Lower lobe of right lung (tissue), 2 donors: ENCODE measurements at regions not wholly inside any gene's neighbourhood (a gene's known extent, or its start where the extent isn't known, plus 50 kb on each side); places are given as distances from the start of the nearest gene placed in this dataset.

ENCODE experiments used
- ATAC-seq, 2 donors: fragments of 200-7000 bp; cut with Tn5 transposase; one replicate each; pipeline ENCODE4 v1.9.1; 2020 to 2022; ENCODE audit warnings: mild to moderate bottlenecking in 2 of 2, moderate library complexity in 2 of 2
- DNase-seq: peaks from one replicate; pipeline ENCODE4 v3.0.0-alpha.2; 2020
- H3K27ac ChIP-seq: fragments of 200-600 bp; one replicate; pipeline ENCODE4 v1.8.0; 2022
- H3K27me3 ChIP-seq: fragments of 200-600 bp; one replicate; pipeline ENCODE4 v1.8.0; 2022; ENCODE audit warnings: low read depth
- H3K36me3 ChIP-seq: fragments of 200-600 bp; one replicate; pipeline ENCODE4 v1.8.0; 2022; ENCODE audit warnings: mild to moderate bottlenecking
- H3K4me1 ChIP-seq: fragments of 200-600 bp; one replicate; pipeline ENCODE4 v1.8.0; 2022
- H3K4me3 ChIP-seq: fragments of 200-600 bp; one replicate; pipeline ENCODE4 v1.8.0; 2022; ENCODE audit warnings: mild to moderate bottlenecking
- H3K9me3 ChIP-seq: fragments of 200-600 bp; one replicate; pipeline ENCODE4 v1.8.0; 2022
- CTCF ChIP-seq: fragments of 200-600 bp; IDR thresholded peaks from one replicate; pipeline ENCODE4 v1.8.0; 2022; ENCODE audit warnings: antibody characterized with exemption, mild to moderate bottlenecking
- intact Hi-C: fragments of 100-400 bp; cut with DNase I; formaldehyde crosslinking; loops from one replicate; pipeline ENCODE4 v1.11.0; 2022
- donor health status: DM: no; HTN: yes; CAD: no; lungs with severe emphysema.

DNA sequence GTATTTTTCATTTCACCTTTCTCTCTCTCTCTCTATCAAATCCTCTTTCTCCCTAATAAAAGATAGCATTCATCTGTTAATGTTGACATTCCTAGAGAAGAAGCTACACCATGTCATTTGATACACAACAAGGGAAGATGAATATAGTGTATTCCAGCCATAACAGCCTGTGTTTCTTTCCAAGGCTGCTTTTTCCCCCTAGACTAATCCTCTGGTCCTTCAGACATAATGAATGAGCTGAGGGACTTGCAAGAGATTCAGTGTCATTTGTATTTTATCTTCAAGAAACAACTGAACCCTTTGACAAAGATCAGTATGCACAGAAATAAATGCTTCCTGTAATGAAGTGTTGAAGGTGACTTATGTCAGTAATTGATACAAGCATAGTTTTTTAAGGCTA, 284.0 kb upstream of the NXPH2 start:
- no peaks in the 10 kb centered on the region for H3K9me3 ChIP-seq
- no peaks in the 10 kb centered on the region for H3K36me3 ChIP-seq
- no peak overlapping the region for H3K4me3 ChIP-seq
- H3K27ac ChIP-seq, result no peak overlapping the region
- H3K4me1 ChIP-seq, result no peaks in the 10 kb centered on the region
- H3K27me3 ChIP-seq, result no peaks in the 10 kb centered on the region
- no peak for DNase-seq
- no peak for ATAC-seq
- intact Hi-C loops, result no loop called here
- TF ChIP-seq CTCF, result no peak

- Histone ChIP-seq H3K27ac (no peak overlapping the region), H3K4me3 (no peak overlapping the region), H3K36me3 (no peaks in the 10 kb centered on the region), H3K27me3 (no peaks in the 10 kb centered on the region), H3K4me1 (no peaks in the 10 kb centered on the region), H3K9me3 (no peaks in the 10 kb centered on the region)
- no peak for ATAC-seq
- intact Hi-C loops, result no loop called here
- TF ChIP-seq CTCF, result no peak
- DNase-seq, result no peak
Observed at GRCh38 chr2:139059617-139060016, 279.4 kb upstream of the NXPH2 start.

DNA sequence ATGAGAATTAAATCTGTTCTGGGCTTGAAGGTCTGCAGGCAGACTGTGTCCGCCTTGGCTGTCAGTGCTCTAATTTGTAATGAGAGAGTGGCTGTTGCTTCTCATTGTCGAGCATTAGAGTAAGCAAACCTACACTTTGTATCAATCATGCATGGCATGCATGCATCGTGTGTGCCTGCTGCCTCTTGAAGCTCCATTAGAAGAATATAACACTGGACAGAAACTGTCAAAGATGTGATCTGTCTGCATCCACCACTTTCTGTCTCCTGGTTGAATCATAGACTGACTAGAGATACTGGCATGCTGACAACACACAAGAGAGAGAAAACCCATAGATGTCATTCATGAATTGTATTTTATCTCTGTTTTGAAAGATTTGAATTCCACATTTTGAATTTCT, 275.0 kb upstream of the NXPH2 start:
- no peak overlapping the region for H3K4me3 ChIP-seq
- no peaks in the 10 kb centered on the region for H3K36me3 ChIP-seq
- H3K9me3 ChIP-seq, result no peaks in the 10 kb centered on the region
- no peak overlapping the region for H3K27ac ChIP-seq
- no peak for TF ChIP-seq CTCF
- no peaks in the 10 kb centered on the region for H3K27me3 ChIP-seq
- DNase-seq (no peak), ATAC-seq (no peak)
- intact Hi-C loops, result no loop called here
- no peaks in the 10 kb centered on the region for H3K4me1 ChIP-seq

DNA sequence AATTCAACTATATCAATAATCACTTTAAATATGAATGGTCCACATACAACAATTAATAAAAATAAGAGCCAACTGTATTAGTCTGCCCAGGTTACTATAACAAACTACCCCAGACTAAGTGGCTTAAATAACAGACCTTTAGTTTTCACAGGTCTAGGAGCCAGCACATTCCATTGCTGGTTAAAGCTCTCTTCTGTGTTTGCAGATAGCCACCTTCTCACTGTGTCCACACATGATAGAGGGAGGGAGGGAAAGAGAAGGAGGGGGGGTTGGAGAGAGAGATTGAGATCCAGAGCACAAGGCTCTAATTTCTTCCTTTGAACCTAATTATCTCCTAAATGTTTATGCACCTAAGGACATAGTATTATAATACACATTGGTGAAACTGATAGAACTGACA, 267.8 kb upstream of the NXPH2 start:
- Histone ChIP-seq H3K27me3 (no peaks in the 10 kb centered on the region), H3K9me3 (no peaks in the 10 kb centered on the region), H3K4me1 (no peaks in the 10 kb centered on the region), H3K27ac (no peak overlapping the region), H3K4me3 (no peak overlapping the region), H3K36me3 (no peaks in the 10 kb centered on the region)
- DNase-seq (no peak), ATAC-seq (no peak)
- no peak for TF ChIP-seq CTCF
- intact Hi-C loops, result no loop called here

GRCh38 chr2:139045524-139045923, 265.3 kb upstream of the NXPH2 start:
- no peak for DNase-seq
- Histone ChIP-seq H3K27me3 (no peaks in the 10 kb centered on the region), H3K4me1 (no peaks in the 10 kb centered on the region), H3K36me3 (no peaks in the 10 kb centered on the region), H3K4me3 (no peak overlapping the region), H3K27ac (no peak overlapping the region), H3K9me3 (no peaks in the 10 kb centered on the region)
- intact Hi-C loops, result no loop called here
- no peak for TF ChIP-seq CTCF
- ATAC-seq, result no peak

GRCh38 chr2:139034064-139034463, 253.9 kb upstream of the NXPH2 start:
- TF ChIP-seq CTCF, result no peak
- Histone ChIP-seq H3K4me1 (no peaks in the 10 kb centered on the region), H3K9me3 (no peaks in the 10 kb centered on the region), H3K36me3 (no peaks in the 10 kb centered on the region), H3K4me3 (no peak overlapping the region), H3K27me3 (no peaks in the 10 kb centered on the region), H3K27ac (no peak overlapping the region)
- no peak for ATAC-seq
- intact Hi-C loops, result no loop called here
- no peak for DNase-seq
